Astrocyte of the hippocampus (primary cell): ENCODE measurements at regions not wholly inside any gene's neighbourhood (a gene's known extent, or its start where the extent isn't known, plus 50 kb on each side); places are given as distances from the start of the nearest gene placed in this dataset.
"Not testable (repeated sequence)": the region's sequence is repeated elsewhere in the genome, so short reads cannot be mapped to it uniquely, and the experiment has no call there.

Experiments used
- DNase-seq: peaks from one replicate; pipeline ENCODE4 v3.0.0; 2011; ENCODE audit warnings: low read depth, low spot score

DNA sequence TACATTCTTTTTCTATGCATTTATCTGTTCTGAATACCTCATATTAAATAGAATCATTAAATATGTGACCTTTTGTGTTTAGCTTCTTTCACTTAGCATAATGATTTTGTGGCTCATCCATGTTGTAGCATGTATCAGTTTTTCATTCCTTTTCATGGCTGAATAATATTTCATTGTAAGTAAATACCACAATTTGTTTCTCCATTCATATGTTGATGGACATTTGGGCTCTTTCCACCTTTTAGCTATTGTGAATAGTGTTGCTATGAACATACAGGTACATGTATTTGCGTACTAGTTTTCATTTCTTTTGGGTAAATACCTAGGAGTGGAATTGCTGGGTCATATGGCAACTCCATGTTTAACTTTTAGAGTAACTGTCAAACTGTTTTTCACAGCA is 85.1 kb downstream of the GNL3L start:
- no peak for DNase-seq

- DNase-seq = no peak
These were observed 103.6 kb downstream of the GNL3L start for GRCh38 chrX:54633641-54634040.

- no peak for DNase-seq
These were observed 109.0 kb downstream of the GNL3L start for GRCh38 chrX:54639018-54639345.

DNA sequence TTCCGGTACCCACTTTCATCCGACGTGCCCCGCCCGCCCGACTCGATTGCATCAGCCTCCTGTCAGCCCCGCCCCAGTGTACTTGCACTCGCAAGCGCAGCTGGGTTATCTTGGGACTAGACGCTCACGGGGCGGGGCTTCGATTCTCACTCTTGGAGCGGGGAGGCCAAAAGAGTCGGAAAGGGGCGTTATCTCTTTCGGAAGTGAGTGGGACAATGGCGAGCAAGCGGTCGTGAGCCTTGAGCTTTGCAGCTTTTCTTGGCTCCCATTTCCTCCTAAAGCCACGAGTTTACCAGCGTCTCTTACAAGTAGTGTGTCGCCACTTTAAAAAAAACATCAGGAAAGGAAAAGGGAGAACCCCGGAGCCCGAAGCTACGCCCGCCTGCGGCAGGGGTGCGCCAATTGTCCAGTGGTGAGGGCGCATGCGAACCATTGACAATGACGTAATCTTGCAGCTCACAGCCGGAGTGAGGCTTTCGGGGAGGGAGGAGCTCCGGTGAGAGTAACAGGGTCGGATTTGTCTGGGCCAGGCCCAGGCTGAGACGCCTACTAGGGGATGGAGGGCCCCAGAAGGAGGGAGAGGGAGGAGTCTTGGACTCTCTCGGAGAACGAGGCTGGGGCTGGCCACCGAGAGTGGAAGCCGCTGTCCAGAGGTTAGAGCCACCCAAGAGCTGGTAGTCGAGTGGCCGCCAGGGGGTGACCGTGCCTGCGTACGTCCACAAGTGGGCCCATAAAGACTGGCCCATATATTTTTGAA is 109.5 kb downstream of the GNL3L start:
- peak; percentile 96 for DNase-seq

- DNase-seq = no peak
These were observed 110.2 kb downstream of the GNL3L start for GRCh38 chrX:54640103-54640690.

DNA sequence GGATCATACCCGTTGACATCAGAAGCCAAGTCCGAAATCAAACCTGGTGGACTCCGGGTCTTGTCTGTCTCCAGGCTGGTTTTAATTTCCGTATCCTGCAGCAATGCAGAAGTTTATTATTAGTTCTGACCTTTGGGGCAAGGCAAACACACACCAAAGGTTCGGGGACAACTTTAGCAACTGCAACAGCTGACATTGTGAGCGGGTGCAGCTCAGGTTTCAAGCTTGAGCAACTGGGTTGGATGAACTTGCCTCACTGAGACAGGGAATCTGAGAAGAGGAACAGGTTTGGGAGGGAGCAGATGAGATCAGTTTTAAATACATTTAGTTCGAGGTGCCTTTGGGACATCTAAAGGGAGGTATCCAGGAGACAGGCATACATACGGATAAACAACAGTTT is 110.7 kb downstream of the GNL3L start:
- no peak for DNase-seq

- no peak for DNase-seq
These were observed 111.5 kb downstream of the GNL3L start for GRCh38 chrX:54641530-54641929.

- not testable (repeated sequence) for DNase-seq
These were observed 117.6 kb downstream of the GNL3L start for GRCh38 chrX:54647607-54648006.

DNA sequence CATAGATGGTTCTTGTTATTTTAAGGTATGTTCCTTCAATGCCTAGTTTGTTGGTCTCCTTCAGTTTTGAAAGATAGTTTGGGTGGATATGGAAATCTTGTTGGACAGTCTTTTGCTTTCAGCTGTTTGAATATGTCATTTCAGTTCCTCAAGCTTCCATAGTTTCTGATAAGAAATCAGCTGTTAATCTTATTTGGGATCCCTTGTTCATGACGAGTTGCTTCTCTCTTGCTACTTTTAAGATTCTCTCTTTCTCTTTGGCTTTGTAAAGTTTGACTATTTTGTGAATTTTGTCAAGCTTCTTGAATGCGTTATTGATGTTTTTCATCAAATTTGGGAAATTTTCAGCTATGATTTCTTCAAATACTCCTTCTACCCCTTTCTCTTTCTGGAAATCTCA is 129.5 kb downstream of the GNL3L start:
- DNase-seq = no peak

DNA sequence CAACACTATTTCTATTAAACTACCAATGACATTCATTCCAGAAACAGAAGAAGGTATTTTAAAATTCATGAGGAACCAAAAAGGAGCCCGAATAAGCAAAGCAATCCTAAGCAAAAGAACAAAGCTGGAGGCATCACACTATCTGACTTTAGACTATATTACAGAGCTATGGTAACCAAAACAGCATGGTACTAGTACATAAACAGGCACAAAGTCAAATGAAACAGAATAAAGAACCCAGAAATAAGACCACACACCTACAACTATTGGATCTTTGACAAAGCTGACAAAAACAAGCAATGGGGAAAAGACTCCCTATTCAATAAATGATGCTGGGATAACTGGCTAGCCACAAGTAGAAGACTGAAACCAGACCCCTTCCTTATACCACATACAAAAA is 122.3 kb downstream of the ITIH6 start:
- no peak for DNase-seq

DNA sequence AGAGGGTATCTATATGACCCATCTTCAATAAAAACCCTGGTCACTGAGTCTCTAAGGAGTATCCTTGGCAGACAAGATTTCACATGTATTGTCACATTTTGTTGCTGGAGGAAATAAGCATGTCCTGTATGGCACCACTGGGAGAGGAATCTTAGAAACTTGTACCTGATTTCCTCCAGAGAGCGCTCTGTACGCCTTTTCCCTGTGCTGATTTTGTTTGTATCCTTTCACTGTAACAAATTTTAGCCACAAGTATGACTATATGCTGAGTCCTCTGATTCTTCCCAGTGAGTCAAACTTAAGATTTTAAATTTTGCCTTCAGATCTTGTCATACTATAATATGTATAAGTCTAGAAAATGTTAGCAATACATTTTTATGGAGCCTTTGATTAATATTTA is 102.8 kb downstream of the ITIH6 start:
- no peak for DNase-seq

GRCh38 chrX:54695816-54696487 is 102.1 kb downstream of the ITIH6 start:
- DNase-seq = no peak
